ENCODE measurements at regions not wholly inside any gene's neighbourhood (a gene's known extent, or its start where the extent isn't known, plus 50 kb on each side); places are given as distances from the start of the nearest gene placed in this dataset.

DNA sequence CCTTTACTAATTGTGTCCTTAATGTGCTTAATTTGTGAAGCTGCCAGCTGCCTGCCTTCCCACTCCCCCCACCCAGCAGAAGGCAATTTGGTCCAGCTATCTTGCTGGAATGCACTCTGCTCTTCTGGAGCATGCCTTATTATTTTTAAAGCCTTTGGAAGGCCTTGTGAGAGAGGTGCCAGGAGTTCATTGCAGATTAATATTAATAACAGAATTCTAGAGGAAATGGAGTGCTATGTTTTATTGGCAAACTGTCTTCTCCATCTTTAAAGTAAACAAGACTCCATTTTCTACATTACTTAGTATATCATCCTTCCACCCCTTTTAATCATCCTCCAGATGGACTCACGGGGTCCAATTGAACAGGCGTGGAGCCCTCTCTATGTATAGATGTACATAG, 50.8 kb upstream of the ZNF32 start:
- no peak for DNase-seq (ENCODE audit: extremely low read depth, low read depth)
- TF ChIP-seq, protein P1, sequence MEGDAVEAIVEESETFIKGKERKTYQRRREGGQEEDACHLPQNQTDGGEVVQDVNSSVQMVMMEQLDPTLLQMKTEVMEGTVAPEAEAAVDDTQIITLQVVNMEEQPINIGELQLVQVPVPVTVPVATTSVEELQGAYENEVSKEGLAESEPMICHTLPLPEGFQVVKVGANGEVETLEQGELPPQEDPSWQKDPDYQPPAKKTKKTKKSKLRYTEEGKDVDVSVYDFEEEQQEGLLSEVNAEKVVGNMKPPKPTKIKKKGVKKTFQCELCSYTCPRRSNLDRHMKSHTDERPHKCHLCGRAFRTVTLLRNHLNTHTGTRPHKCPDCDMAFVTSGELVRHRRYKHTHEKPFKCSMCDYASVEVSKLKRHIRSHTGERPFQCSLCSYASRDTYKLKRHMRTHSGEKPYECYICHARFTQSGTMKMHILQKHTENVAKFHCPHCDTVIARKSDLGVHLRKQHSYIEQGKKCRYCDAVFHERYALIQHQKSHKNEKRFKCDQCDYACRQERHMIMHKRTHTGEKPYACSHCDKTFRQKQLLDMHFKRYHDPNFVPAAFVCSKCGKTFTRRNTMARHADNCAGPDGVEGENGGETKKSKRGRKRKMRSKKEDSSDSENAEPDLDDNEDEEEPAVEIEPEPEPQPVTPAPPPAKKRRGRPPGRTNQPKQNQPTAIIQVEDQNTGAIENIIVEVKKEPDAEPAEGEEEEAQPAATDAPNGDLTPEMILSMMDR (IDR thresholded peaks at IDR 0.05; ENCODE audit: low read depth, low read length): no peak
